ENCODE measurements at regions not wholly inside any gene's neighbourhood (a gene's known extent, or its start where the extent isn't known, plus 50 kb on each side); places are given as distances from the start of the nearest gene placed in this dataset.

- Histone ChIP-seq H3K36me3 (no peaks in the 10 kb centered on the region), H3K27ac (no peak overlapping the region), H3K4me3 (ENCODE audit: low read depth, low read length) (no peak overlapping the region), H3K27me3 (ENCODE audit: insufficient read depth, low read depth, severe bottlenecking) (no peaks in the 10 kb centered on the region), H3K9me3 (ENCODE audit: severe bottlenecking) (peaks cover 6% of the 10 kb centered on the region)
- no peak for TF ChIP-seq CTCF (IDR thresholded peaks at IDR 0.05; ENCODE audit: low read depth, low read length)
- DNase-seq: no peak
These were observed 174.3 kb upstream of the TENM3 start for GRCh38 chr4:182068920-182069319.

GRCh38 chr4:182073278-182073677, 169.9 kb upstream of the TENM3 start:
- H3K27me3 ChIP-seq (ENCODE audit: insufficient read depth, low read depth, severe bottlenecking): no peaks in the 10 kb centered on the region
- TF ChIP-seq CTCF (IDR thresholded peaks at IDR 0.05; ENCODE audit: low read depth, low read length): no peak
- DNase-seq: no peak
- H3K36me3 ChIP-seq: no peaks in the 10 kb centered on the region
- H3K27ac ChIP-seq: no peak overlapping the region
- H3K4me3 ChIP-seq (ENCODE audit: low read depth, low read length): no peak overlapping the region
- peaks cover 6% of the 10 kb centered on the region for H3K9me3 ChIP-seq (ENCODE audit: severe bottlenecking)

- H3K9me3 ChIP-seq (ENCODE audit: severe bottlenecking): peaks cover 6% of the 10 kb centered on the region
These were observed 169.1 kb upstream of the TENM3 start for GRCh38 chr4:182074139-182074538.

GRCh38 chr4:182074810-182075209, 168.4 kb upstream of the TENM3 start:
- no peak for DNase-seq
- H3K4me3 ChIP-seq (ENCODE audit: low read depth, low read length): no peak overlapping the region
- no peak for TF ChIP-seq CTCF (IDR thresholded peaks at IDR 0.05; ENCODE audit: low read depth, low read length)
- no peaks in the 10 kb centered on the region for H3K27me3 ChIP-seq (ENCODE audit: insufficient read depth, low read depth, severe bottlenecking)
- no peak overlapping the region for H3K27ac ChIP-seq
- H3K36me3 ChIP-seq: no peaks in the 10 kb centered on the region
- peaks cover 6% of the 10 kb centered on the region for H3K9me3 ChIP-seq (ENCODE audit: severe bottlenecking)

More at GRCh38 chr4:182074139-182074538, 169.1 kb upstream of the TENM3 start:
- no peak for DNase-seq
- H3K27ac ChIP-seq: no peak overlapping the region
- no peaks in the 10 kb centered on the region for H3K27me3 ChIP-seq (ENCODE audit: insufficient read depth, low read depth, severe bottlenecking)
- no peak overlapping the region for H3K4me3 ChIP-seq (ENCODE audit: low read depth, low read length)
- no peak for TF ChIP-seq CTCF (IDR thresholded peaks at IDR 0.05; ENCODE audit: low read depth, low read length)
- H3K36me3 ChIP-seq: no peaks in the 10 kb centered on the region

GRCh38 chr4:182082910-182083309, 160.3 kb upstream of the TENM3 start:
- H3K9me3 ChIP-seq (ENCODE audit: severe bottlenecking): no peaks in the 10 kb centered on the region
- no peak for TF ChIP-seq CTCF (IDR thresholded peaks at IDR 0.05; ENCODE audit: low read depth, low read length)
- DNase-seq: no peak
- H3K27ac ChIP-seq: no peak overlapping the region
- H3K27me3 ChIP-seq (ENCODE audit: insufficient read depth, low read depth, severe bottlenecking): no peaks in the 10 kb centered on the region
- no peaks in the 10 kb centered on the region for H3K36me3 ChIP-seq
- H3K4me3 ChIP-seq (ENCODE audit: low read depth, low read length): no peak overlapping the region

GRCh38 chr4:182083671-182084410, 159.4 kb upstream of the TENM3 start:
- H3K27me3 ChIP-seq (ENCODE audit: insufficient read depth, low read depth, severe bottlenecking): no peaks in the 10 kb centered on the region
- no peak for TF ChIP-seq CTCF (IDR thresholded peaks at IDR 0.05; ENCODE audit: low read depth, low read length)
- H3K27ac ChIP-seq: no peak overlapping the region
- no peaks in the 10 kb centered on the region for H3K9me3 ChIP-seq (ENCODE audit: severe bottlenecking)
- DNase-seq: no peak
- no peaks in the 10 kb centered on the region for H3K36me3 ChIP-seq
- H3K4me3 ChIP-seq (ENCODE audit: low read depth, low read length): no peak overlapping the region
